Muscle of back (tissue), 3 donors: ENCODE measurements at regions not wholly inside any gene's neighbourhood (a gene's known extent, or its start where the extent isn't known, plus 50 kb on each side); places are given as distances from the start of the nearest gene placed in this dataset.
"Not testable (repeated sequence)": the region's sequence is repeated elsewhere in the genome, so short reads cannot be mapped to it uniquely, and the experiment has no call there.

Source experiments
- DNase-seq, 3 donors: peaks; one replicate each; pipeline versions ENCODE4 v3.0.0 to v3.0.0-alpha.2; 2013

GRCh38 chr6:86256615-86257187, 614.0 kb upstream of the SYNCRIP start:
- no peak for DNase-seq

DNA sequence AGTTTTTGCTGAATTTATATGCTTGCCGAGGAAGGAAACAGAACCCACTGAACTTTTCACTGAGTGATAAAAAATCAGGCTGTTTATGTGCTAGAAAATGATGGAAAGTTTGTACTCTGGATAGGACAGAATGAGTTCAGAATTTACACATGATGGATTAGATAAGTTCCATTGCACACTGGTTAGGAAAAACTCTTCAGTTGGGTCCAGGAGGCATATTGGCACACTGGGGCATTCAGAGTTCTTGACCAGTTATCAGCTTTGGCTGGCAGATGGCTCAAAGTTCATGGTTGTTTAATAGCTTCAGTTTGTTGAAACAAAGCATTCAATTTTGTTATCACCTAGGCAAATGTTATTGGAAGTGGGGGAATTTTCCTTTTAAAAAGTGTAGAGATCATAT, 613.3 kb upstream of the SYNCRIP start:
- no peak for DNase-seq

GRCh38 chr6:86251106-86251505, 608.4 kb upstream of the SYNCRIP start:
- DNase-seq, result no peak

GRCh38 chr6:86217906-86218305, 575.2 kb upstream of the SYNCRIP start:
- DNase-seq, result no peak

- no peak for DNase-seq
Observed at GRCh38 chr6:86215323-86215722, 572.6 kb upstream of the SYNCRIP start.

DNA sequence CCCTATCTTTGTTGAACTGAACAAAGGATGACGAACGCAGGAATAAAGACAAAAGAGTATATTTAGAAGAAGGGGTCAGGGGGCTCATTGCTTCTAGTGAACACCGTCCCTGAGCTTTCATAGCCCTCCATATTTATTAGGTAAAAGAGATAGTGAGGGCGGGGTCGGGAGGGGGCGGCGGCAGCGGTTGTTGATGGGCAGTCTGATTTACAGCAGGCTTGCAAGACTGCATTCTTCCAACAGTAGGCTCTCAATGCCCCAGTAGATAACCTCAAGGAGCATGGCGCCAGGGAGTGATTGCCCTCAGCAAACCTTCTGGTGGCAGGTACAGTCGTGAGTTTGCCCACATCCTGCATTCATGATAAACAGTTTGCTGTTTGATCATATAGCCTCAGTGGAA, 563.3 kb upstream of the SYNCRIP start:
- no peak for DNase-seq

DNA sequence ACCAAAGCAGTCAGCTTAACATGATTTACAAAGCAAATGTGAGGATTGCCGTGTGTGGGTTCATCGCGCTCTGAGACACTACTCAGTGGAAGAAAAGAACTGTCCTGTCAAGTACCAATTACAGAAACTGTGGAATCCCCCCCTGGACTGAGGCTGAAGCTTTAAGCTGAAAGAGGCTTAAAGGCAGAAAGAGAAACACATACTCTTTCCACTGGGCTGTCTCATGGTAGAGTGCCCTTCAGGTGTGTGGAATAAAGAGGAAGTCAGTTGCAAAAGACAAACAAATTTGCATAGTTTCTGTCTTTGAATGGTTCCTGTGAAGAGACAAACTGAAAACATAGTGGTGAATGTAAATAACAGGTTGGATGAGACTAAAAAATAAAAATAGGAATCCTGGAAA, 560.4 kb upstream of the SYNCRIP start:
- DNase-seq, result no peak

- no peak for DNase-seq
Observed at GRCh38 chr6:86193821-86194220, 551.1 kb upstream of the SYNCRIP start.

- DNase-seq, result no peak
Observed at GRCh38 chr6:86192123-86192522, 549.4 kb upstream of the SYNCRIP start.

GRCh38 chr6:86175149-86175548, 532.5 kb upstream of the SYNCRIP start:
- not testable (repeated sequence) for DNase-seq

DNA sequence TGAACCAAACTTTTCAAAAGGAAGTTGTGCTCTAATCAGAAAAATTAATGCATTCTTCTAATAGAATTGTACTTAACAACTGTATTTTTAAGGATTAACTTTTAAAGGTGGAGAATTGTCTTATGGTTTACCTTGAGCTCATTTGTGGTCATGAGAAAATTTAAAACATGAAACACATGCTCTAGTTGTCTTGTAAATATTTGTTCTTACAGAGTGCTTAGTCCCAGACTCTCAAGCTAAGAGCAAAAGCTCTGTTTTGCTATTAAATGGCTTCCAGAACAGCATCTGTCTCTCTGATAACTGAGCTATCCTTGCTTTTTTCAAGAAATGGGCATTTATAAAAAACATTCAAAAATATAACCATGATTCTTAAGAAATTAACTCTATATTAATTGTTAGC, 512.2 kb upstream of the SYNCRIP start:
- DNase-seq, result no peak

- DNase-seq, result peak in 1 of 3 donors; percentile 1
Observed at GRCh38 chr6:86153521-86153920, 510.8 kb upstream of the SYNCRIP start.

DNA sequence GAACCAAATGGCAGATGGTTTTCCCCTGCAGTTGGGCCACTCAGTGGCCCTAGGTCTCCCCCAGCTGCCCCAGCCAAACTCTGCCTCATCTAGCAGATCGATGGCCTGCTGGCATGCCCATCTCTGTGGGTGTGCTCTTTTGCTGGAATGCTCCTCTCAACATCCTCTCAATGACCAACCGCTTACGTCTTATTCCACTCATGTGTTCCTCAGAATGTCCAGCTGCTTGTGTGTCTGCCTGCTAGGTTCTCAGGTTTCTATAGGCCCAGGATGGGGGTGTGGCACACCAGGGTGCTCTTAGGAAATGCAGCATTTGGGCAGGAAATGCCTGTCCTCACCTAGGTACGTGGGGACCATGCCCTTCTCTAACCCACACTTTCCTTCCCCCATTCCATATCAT, 509.9 kb upstream of the SYNCRIP start:
- DNase-seq, result no peak

GRCh38 chr6:86148586-86148985, 505.9 kb upstream of the SYNCRIP start:
- no peak for DNase-seq

DNA sequence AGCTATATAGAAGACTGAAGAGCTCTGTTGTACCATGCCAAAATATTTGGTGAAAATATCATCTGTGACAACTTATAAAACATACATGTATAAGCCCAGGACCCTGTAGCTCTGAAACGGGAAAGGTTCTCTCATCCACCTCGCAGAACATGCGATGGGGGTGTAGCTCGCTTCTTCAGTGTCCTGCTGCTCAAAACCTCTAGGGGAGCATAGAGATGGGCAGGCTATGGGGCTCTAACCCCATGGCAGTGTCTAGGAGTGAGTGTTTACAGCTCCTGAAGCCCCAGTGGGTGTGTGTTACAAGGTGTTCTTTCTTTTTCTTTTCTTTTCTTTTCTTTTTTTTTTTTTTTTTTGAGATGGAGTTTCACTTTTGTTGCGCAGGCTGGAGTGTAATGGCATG, 505.2 kb upstream of the SYNCRIP start:
- DNase-seq, result no peak

GRCh38 chr6:86147311-86147710, 504.6 kb upstream of the SYNCRIP start:
- DNase-seq, result no peak

GRCh38 chr6:86146751-86147150, 504.1 kb upstream of the SYNCRIP start:
- not testable (repeated sequence) for DNase-seq

GRCh38 chr6:86142326-86142725, 499.6 kb upstream of the SYNCRIP start:
- no peak for DNase-seq

- DNase-seq, result no peak
Observed at GRCh38 chr6:86128130-86128814, 485.6 kb upstream of the SYNCRIP start.

DNA sequence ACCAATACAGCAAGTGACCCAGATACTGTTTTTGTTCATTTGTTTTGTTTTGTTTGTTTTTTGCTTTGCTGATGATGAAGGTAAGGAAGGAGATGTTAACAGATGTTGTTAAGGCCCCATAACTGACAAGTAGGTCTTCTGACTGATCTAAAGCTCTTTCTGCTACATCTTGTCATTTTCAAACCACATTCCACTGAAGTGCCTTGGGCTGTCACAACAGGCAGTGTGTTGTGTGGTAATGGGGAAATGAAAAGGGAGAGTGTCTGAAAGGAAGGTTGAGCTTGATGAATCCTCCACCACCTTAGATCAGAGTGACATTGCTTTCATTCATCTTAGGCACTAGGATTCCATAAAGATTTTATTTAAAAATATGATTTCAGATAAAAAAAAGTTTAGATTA, 479.4 kb upstream of the SYNCRIP start:
- no peak for DNase-seq

GRCh38 chr6:86118271-86118670, 475.6 kb upstream of the SYNCRIP start:
- no peak for DNase-seq

GRCh38 chr6:86107985-86108384, 465.3 kb upstream of the SYNCRIP start:
- no peak for DNase-seq

GRCh38 chr6:86087954-86088353, 445.3 kb upstream of the SYNCRIP start:
- no peak for DNase-seq

DNA sequence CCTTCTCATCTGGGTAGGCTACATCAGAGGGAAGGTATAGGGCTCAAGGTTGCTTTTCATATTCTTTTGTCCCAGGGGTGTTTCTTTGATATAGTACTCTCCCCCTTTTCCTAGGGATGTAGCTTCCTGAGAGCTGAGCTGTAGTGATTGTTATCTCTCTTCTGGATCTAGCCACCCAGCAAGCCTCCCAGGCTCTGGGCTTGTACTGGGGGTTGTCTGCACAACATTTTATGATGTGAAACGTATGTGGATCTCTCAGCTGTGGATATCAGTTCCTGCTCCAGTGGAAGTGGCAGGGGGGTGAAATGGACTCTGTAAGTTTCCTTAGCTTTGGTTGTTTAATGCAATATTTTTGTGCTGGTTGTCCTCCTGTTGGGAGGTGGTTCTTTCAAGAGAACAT, 437.3 kb upstream of the SYNCRIP start:
- DNase-seq, result no peak
